Right renal cortex interstitium (tissue), 3 donors: ENCODE measurements at regions not wholly inside any gene's neighbourhood (a gene's known extent, or its start where the extent isn't known, plus 50 kb on each side); places are given as distances from the start of the nearest gene placed in this dataset.

Experiments
- DNase-seq, 3 donors: peaks; one replicate each; pipeline ENCODE4 v3.0.0-alpha.2; 2013; ENCODE audit warnings: low read depth in 3 of 3, low spot score in 2 of 3

GRCh38 chr12:82174936-82175335, 183.3 kb downstream of the CCDC59 start:
- DNase-seq: no peak

DNA sequence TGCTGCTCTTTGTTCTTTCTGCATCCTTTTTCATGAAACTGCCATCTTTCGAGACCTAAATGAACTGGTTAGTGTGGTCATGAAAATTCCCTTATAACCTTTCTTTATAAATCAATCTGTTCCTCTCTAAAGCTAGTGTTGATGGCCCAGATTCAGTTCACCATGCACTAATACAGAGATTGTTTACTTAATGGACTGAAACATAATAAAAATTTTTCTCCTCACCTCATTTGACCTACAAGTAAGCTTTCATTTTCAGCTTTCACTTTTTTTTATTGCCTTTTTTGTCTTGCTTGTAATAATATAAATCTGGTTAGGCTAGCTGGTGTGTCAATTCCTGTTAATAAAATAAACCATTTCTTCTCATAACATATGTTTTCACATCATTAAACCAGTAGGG, 183.8 kb downstream of the CCDC59 start:
- no peak for DNase-seq

- DNase-seq: no peak
Measured at GRCh38 chr12:82149045-82149444, 209.1 kb downstream of the CCDC59 start.

- DNase-seq: no peak
Measured at GRCh38 chr12:82146740-82147139, 211.4 kb downstream of the CCDC59 start.

- DNase-seq: no peak
Measured at GRCh38 chr12:82144505-82144904, 213.7 kb downstream of the CCDC59 start.

GRCh38 chr12:82132390-82132789, 225.8 kb downstream of the CCDC59 start:
- no peak for DNase-seq

DNA sequence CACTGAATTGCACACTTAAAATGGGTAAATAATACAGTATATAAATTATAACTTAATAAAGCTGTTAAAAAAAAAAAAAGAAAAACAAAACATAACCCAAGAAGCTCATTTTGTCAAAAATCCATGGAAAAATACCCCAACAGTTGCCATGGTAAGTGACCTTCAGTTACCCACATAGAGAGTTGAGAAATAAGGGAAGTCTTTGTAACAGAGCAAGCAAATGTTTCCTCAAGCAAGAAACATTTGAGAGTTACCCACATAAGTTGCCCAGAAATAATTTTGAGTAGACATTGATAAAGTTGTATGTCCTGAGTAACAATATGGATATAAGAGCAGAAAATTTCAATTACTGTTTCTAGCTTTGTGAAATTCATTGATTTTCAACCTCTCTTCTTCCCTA, 227.4 kb downstream of the CCDC59 start:
- DNase-seq: no peak

- DNase-seq: no peak
Measured at GRCh38 chr12:82124711-82125380, 233.3 kb downstream of the CCDC59 start.

DNA sequence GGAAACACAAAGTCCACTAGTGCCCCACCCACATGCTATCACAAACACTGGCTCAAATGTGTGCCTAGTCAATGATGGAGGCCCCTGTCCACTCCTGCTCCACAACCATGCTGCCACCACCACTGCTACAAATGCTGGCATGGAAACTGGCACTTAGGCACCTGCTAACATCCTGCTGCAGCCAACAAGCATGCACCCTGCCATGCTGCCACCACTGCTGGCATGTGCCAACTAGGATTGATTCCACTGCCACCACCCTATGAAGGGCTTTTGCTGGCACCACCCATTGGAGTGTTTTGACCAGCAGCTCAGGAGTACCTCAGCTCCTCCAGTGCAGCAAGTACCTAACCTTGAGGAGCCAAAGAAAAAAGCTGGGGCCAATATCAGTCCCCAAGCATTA, 236.6 kb downstream of the CCDC59 start:
- no peak for DNase-seq

GRCh38 chr12:82120901-82121300, 237.3 kb downstream of the CCDC59 start:
- DNase-seq: no peak

DNA sequence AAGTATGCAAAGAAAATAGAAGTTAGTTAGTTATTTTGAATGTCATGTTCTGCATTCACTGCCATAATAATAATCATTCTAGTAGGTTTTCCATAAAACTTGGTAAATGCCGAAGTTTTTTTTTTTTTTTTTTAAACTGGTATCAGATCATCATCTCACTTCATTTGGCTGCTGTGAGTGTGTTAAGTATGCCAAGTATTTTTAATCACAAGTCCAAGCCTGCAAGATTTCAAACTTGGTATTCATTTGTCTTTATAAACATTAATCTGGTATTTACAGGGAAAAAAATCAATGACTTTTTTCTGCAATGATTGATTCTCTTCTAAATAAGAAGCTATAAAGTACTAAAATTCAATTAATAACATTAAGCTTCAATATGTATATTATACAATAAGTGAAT, 248.9 kb downstream of the CCDC59 start:
- no peak for DNase-seq

GRCh38 chr12:82108615-82109014, 249.6 kb downstream of the CCDC59 start:
- DNase-seq: no peak

DNA sequence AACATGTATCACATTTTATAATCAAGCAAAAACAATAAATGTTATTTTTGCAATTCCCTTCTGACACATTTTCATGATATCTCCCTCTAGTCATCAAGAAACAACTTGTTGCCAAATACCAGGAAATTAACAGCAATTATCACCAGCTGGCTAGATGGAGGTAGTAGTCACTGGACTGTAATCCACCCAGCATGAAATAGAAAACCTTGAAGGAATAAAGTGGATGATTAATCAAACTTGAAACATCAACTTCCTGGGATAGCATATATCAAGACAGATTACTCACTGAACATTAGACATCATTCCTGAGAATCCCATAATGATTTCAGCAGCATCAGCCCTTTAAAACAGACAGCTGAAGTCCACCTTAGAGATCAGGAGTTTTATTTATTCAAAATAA, 259.0 kb downstream of the CCDC59 start:
- DNase-seq: no peak

GRCh38 chr12:82097877-82098276, 260.3 kb downstream of the CCDC59 start:
- DNase-seq: no peak

GRCh38 chr12:82097438-82097837, 260.7 kb downstream of the CCDC59 start:
- DNase-seq: no peak

GRCh38 chr12:82090165-82090564, 268.0 kb downstream of the CCDC59 start:
- DNase-seq: no peak

DNA sequence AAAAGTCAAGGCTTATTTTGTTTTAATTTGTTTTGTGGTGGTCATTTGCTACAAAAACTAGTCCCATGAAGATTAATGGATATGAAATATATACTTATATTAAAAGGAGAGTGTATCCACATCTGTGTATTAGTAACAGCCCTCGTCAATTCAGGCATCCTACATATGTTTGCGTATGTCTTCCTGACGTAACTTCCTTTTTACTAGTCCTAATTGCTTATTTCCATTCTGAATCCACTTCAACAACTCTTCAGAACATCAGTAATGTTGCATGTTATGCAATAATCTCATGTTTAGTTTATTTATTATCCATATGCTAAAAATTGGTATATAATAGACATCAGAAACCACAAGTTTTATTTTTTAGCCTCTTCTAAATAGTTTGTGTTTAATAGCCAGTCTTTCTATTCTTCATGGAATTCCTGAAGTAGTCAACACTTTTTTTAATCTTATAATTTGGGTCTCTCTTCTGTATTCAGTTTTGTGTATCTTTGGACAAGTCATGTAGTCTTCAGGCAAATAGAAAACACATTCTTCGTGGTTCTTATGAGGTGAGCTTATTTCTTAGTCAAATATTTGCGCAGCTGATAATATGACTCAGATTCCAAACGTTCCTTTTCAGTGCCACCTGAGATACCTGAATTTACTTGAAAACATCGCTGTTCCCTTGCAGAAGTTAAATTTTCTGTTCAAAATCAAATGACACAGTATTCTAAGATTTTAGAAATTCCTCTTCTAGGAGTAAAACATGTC, 268.6 kb downstream of the CCDC59 start:
- no peak for DNase-seq

DNA sequence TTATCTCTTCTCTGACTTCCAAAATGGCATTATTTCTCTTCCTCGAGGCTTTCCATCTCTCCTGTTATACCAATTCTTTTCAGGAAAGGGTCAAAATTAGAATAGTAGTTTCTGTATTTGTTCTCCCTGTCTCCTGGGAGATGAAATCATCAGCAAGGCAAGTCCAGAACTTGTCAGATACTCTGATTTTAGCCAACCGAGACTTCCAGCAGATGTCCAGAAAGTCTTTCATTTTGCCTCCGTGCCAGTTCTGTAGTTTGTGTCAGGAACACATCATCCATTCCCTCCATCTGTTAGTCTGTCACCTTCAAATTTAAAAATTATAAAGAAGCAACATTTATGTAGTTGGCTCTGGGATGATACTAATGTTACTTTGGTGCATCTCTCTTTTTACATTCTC, 275.7 kb downstream of the CCDC59 start:
- DNase-seq: no peak

- no peak for DNase-seq
Measured at GRCh38 chr12:82069931-82070514, 288.2 kb downstream of the CCDC59 start.

GRCh38 chr12:82058197-82058596, 299.0 kb upstream of the PPFIA2 start:
- no peak for DNase-seq

GRCh38 chr12:82057770-82058169, 298.6 kb upstream of the PPFIA2 start:
- DNase-seq: no peak

DNA sequence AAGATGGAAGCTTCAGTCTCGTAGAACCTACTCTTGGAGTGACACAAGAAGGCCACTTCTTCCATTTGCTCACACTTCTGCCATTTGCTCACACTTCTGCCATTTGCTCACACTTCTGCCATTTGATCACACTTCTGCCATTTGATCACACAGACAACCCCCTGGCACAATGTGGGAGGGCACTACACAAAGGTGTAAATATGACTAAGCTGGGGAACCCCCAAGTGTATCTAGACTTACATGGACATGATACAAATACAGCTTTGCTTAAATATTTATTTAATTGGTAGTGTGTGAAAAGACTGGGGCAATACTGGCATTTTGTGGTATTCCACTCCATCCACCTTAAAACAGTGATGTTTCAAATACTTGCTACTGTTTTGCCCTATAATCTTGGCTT, 296.2 kb upstream of the PPFIA2 start:
- DNase-seq: no peak
